Lower leg skin (tissue), 4 donors: ENCODE measurements at regions not wholly inside any gene's neighbourhood (a gene's known extent, or its start where the extent isn't known, plus 50 kb on each side); places are given as distances from the start of the nearest gene placed in this dataset.

Experiments
- DNase-seq, 2 donors: peaks; one replicate each; pipeline ENCODE4 v3.0.0-alpha.2; 2019; ENCODE audit warnings: low spot score in 2 of 2
- H3K4me3 ChIP-seq: fragments of 200-600 bp; sonication (generic); 2 replicates; pipeline ENCODE4 v1.5.1; 2017; ENCODE audit warnings: mild to moderate bottlenecking, low read depth; ENCODE audit not compliant: poor library complexity, severe bottlenecking
- CTCF ChIP-seq, 3 donors: fragments of 450-650 bp; IDR thresholded peaks; one replicate each; pipeline ENCODE4 v1.5.1; 2016; ENCODE audit warnings: antibody characterized with exemption in 3 of 3, mild to moderate bottlenecking in 3 of 3, moderate library complexity in 2 of 3
- POLR2A ChIP-seq, 2 donors: fragments of 450-650 bp; IDR thresholded peaks; one replicate each; pipeline ENCODE4 v1.6.1; 2016 to 2017; ENCODE audit warnings: antibody characterized with exemption in 2 of 2, mild to moderate bottlenecking in 1 of 2, moderate library complexity in 1 of 2
- WGBS, 2 donors: methylation state at CpG; one replicate each; pipeline ENCODE4 v1.1.5; 2018; 5-methylcytosine and 5-hydroxymethylcytosine counted together
- intact Hi-C: fragments of 100-400 bp; cut with DNase I; formaldehyde crosslinking; loops from one replicate; pipeline ENCODE4 v1.15.0; 2023; ENCODE audit warnings: low total_unique reads

- intact Hi-C loops = no loop called here
- DNase-seq = no peak
- H3K4me3 ChIP-seq = no peak overlapping the region
- 97 to 98% methylated on average over 1 of the region's 1 CpG for WGBS, 2 donors
- TF ChIP-seq POLR2A (IDR thresholded peaks at IDR 0.05) = no peak
- TF ChIP-seq CTCF (IDR thresholded peaks at IDR 0.05) = no peak
Observed at GRCh38 chr5:165094782-165095181, 1589.4 kb downstream of the MAT2B start.

- intact Hi-C loops = no loop called here
- 82 to 93% methylated on average over 3 of the region's 3 CpGs for WGBS, 2 donors
- DNase-seq = no peak
- no peak overlapping the region for H3K4me3 ChIP-seq
- TF ChIP-seq CTCF (IDR thresholded peaks at IDR 0.05) (no peak), POLR2A (IDR thresholded peaks at IDR 0.05) (no peak)
Observed at GRCh38 chr5:165101709-165102108, 1596.3 kb downstream of the MAT2B start.

GRCh38 chr5:165104611-165105010 is 1599.2 kb downstream of the MAT2B start:
- 62 to 65% methylated on average over 4 of the region's 4 CpGs for WGBS, 2 donors
- no peak overlapping the region for H3K4me3 ChIP-seq
- intact Hi-C loops = no loop called here
- no peak for DNase-seq
- TF ChIP-seq POLR2A (IDR thresholded peaks at IDR 0.05) (no peak), CTCF (IDR thresholded peaks at IDR 0.05) (no peak)

GRCh38 chr5:165108809-165109208 is 1603.4 kb downstream of the MAT2B start:
- DNase-seq = no peak
- TF ChIP-seq CTCF (IDR thresholded peaks at IDR 0.05) (no peak), POLR2A (IDR thresholded peaks at IDR 0.05) (no peak)
- no peak overlapping the region for H3K4me3 ChIP-seq
- 66 to 69% methylated on average over 3 of the region's 3 CpGs for WGBS, 2 donors
- intact Hi-C loops = no loop called here

- TF ChIP-seq CTCF (IDR thresholded peaks at IDR 0.05) (no peak), POLR2A (IDR thresholded peaks at IDR 0.05) (no peak)
- intact Hi-C loops = no loop called here
- H3K4me3 ChIP-seq = no peak overlapping the region
- DNase-seq = no peak
- WGBS, 2 donors = 77 to 84% methylated on average over 2 of the region's 2 CpGs
Observed at GRCh38 chr5:165119175-165119574, 1613.8 kb downstream of the MAT2B start.

GRCh38 chr5:165126598-165126997 is 1621.2 kb downstream of the MAT2B start:
- intact Hi-C loops = no loop called here
- 60 to 66% methylated on average over 3 of the region's 3 CpGs for WGBS, 2 donors
- H3K4me3 ChIP-seq = no peak overlapping the region
- TF ChIP-seq POLR2A (IDR thresholded peaks at IDR 0.05) = no peak
- TF ChIP-seq CTCF (IDR thresholded peaks at IDR 0.05) = no peak
- no peak for DNase-seq
